ENCODE measurements at regions not wholly inside any gene's neighbourhood (a gene's known extent, or its start where the extent isn't known, plus 50 kb on each side); places are given as distances from the start of the nearest gene placed in this dataset.

GRCh38 chr16:85228970-85229430 lies 116.7 kb upstream of the CIBAR2 start:
- TF ChIP-seq POLR2AphosphoS5 (IDR thresholded peaks at IDR 0.05; ENCODE audit: low read depth, low read length) (no peak), ELF3 (CRISPR knock-in tag; IDR thresholded peaks at IDR 0.05) (no peak), CBFB (CRISPR knock-in tag; IDR thresholded peaks at IDR 0.05) (no peak), EP300 (IDR thresholded peaks at IDR 0.05; ENCODE audit: low read depth in 2 of 2, low read length in 2 of 2) (no peak), EP300 (CRISPR knock-in tag; IDR thresholded peaks at IDR 0.05; ENCODE audit: borderline replicate concordance) (no peak), ZNF101 (CRISPR knock-in tag; IDR thresholded peaks at IDR 0.05; ENCODE audit: borderline replicate concordance, low read depth) (no peak), CBX5 (CRISPR knock-in tag; IDR thresholded peaks at IDR 0.05; ENCODE audit: borderline replicate concordance) (no peak)
- TF ChIP-seq, protein P1, sequence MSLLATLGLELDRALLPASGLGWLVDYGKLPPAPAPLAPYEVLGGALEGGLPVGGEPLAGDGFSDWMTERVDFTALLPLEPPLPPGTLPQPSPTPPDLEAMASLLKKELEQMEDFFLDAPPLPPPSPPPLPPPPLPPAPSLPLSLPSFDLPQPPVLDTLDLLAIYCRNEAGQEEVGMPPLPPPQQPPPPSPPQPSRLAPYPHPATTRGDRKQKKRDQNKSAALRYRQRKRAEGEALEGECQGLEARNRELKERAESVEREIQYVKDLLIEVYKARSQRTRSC (CRISPR knock-in tag; IDR thresholded peaks at IDR 0.05; ENCODE audit: low read depth), result no peak
- TF ChIP-seq, protein P2, sequence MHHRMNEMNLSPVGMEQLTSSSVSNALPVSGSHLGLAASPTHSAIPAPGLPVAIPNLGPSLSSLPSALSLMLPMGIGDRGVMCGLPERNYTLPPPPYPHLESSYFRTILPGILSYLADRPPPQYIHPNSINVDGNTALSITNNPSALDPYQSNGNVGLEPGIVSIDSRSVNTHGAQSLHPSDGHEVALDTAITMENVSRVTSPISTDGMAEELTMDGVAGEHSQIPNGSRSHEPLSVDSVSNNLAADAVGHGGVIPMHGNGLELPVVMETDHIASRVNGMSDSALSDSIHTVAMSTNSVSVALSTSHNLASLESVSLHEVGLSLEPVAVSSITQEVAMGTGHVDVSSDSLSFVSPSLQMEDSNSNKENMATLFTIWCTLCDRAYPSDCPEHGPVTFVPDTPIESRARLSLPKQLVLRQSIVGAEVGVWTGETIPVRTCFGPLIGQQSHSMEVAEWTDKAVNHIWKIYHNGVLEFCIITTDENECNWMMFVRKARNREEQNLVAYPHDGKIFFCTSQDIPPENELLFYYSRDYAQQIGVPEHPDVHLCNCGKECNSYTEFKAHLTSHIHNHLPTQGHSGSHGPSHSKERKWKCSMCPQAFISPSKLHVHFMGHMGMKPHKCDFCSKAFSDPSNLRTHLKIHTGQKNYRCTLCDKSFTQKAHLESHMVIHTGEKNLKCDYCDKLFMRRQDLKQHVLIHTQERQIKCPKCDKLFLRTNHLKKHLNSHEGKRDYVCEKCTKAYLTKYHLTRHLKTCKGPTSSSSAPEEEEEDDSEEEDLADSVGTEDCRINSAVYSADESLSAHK (CRISPR knock-in tag; IDR thresholded peaks at IDR 0.05; ENCODE audit: borderline replicate concordance), result no peak
- TF ChIP-seq, protein P3, sequence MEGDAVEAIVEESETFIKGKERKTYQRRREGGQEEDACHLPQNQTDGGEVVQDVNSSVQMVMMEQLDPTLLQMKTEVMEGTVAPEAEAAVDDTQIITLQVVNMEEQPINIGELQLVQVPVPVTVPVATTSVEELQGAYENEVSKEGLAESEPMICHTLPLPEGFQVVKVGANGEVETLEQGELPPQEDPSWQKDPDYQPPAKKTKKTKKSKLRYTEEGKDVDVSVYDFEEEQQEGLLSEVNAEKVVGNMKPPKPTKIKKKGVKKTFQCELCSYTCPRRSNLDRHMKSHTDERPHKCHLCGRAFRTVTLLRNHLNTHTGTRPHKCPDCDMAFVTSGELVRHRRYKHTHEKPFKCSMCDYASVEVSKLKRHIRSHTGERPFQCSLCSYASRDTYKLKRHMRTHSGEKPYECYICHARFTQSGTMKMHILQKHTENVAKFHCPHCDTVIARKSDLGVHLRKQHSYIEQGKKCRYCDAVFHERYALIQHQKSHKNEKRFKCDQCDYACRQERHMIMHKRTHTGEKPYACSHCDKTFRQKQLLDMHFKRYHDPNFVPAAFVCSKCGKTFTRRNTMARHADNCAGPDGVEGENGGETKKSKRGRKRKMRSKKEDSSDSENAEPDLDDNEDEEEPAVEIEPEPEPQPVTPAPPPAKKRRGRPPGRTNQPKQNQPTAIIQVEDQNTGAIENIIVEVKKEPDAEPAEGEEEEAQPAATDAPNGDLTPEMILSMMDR (CRISPR knock-in tag; IDR thresholded peaks at IDR 0.05), result no peak
